Kidney (tissue), 13 donors: ENCODE measurements at regions not wholly inside any gene's neighbourhood (a gene's known extent, or its start where the extent isn't known, plus 50 kb on each side); places are given as distances from the start of the nearest gene placed in this dataset.
A peak's percentile ranks its signal among the peaks of the same experiment; 100 is the strongest.
"Not testable (repeated sequence)": the region's sequence is repeated elsewhere in the genome, so short reads cannot be mapped to it uniquely, and the experiment has no call there.

Experiments used
- DNase-seq, 5 donors: peaks; one replicate each; pipeline ENCODE4 v3.0.0-alpha.2; 2013 to 2020
- FAIRE-seq: peaks from 2 replicates; lab custom pipeline; 2012; peaks lifted over from hg19 to GRCh38; lab: Jason Lieb, UNC
- H3K27ac ChIP-seq, 2 donors: one replicate each; pipeline ENCODE4 v1.7.0; 2013; ENCODE audit warnings: low read depth in 2 of 2, low read length in 2 of 2, inconsistent platforms in 1 of 2
- H3K27me3 ChIP-seq: one replicate; pipeline ENCODE4 v1.7.1; 2013; ENCODE audit warnings: low read length, inconsistent platforms; ENCODE audit not compliant: control insufficient read depth, insufficient read depth
- H3K36me3 ChIP-seq, 3 donors: one replicate each; pipeline versions ENCODE4 v1.7.0 to v1.7.1; 2013; ENCODE audit warnings: low read length in 3 of 3, control low read depth in 1 of 3, inconsistent platforms in 1 of 3; ENCODE audit not compliant: insufficient read depth in 3 of 3, control insufficient read depth in 2 of 3
- H3K4me1 ChIP-seq, 3 donors: one replicate each; pipeline versions ENCODE4 v1.7.0 to v1.7.1; 2013; ENCODE audit warnings: low read length in 3 of 3, inconsistent platforms in 1 of 3, low read depth in 1 of 3; ENCODE audit not compliant: control insufficient read depth in 2 of 3, insufficient read depth in 2 of 3
- H3K4me3 ChIP-seq, 3 donors: one replicate each; pipeline versions ENCODE4 v1.7.0 to v1.8.1; 2013; ENCODE audit warnings: low read length in 3 of 3, control low read depth in 1 of 3, inconsistent platforms in 1 of 3
- H3K9ac ChIP-seq, 3 donors: one replicate each; pipeline versions ENCODE4 v1.7.0 to v1.7.1; 2013; ENCODE audit warnings: low read length in 3 of 3, control low read depth in 1 of 3, inconsistent platforms in 1 of 3
- H3K9me3 ChIP-seq, 3 donors: one replicate each; pipeline versions ENCODE4 v1.7.0 to v1.7.1; 2013; ENCODE audit warnings: low read length in 3 of 3, control low read depth in 1 of 3, inconsistent platforms in 1 of 3; ENCODE audit not compliant: control insufficient read depth in 2 of 3, insufficient read depth in 1 of 3
- intact Hi-C: fragments of 100-400 bp; cut with DNase I; formaldehyde crosslinking; loops from one replicate; pipeline ENCODE4 v1.11.1; 2022
- TF ChIP-seq, protein P1 (sequence below): IDR thresholded peaks from 3 replicates; pipeline ENCODE4 v1.5.1; 2012; ENCODE audit warnings: mild to moderate bottlenecking, moderate library complexity, borderline replicate concordance; ENCODE audit not compliant: insufficient read depth; ENCODE audit errors: extremely low read depth
- donor health status: control.
- donor health status: control.
- donor health status: control.
- donor health status: control.
- donor health status: control.
- donor health status: DM: yes; HTN: yes; CAD: no.
- donor health status: Normal renal cell carcinoma (clear cell type).

- H3K9ac ChIP-seq, H3K27ac ChIP-seq, H3K4me3 ChIP-seq, FAIRE-seq, DNase-seq, H3K27me3 ChIP-seq, H3K36me3 ChIP-seq, H3K4me1 ChIP-seq, H3K9me3 ChIP-seq, intact Hi-C loops: not testable (repeated sequence)
- TF ChIP-seq, protein P1, sequence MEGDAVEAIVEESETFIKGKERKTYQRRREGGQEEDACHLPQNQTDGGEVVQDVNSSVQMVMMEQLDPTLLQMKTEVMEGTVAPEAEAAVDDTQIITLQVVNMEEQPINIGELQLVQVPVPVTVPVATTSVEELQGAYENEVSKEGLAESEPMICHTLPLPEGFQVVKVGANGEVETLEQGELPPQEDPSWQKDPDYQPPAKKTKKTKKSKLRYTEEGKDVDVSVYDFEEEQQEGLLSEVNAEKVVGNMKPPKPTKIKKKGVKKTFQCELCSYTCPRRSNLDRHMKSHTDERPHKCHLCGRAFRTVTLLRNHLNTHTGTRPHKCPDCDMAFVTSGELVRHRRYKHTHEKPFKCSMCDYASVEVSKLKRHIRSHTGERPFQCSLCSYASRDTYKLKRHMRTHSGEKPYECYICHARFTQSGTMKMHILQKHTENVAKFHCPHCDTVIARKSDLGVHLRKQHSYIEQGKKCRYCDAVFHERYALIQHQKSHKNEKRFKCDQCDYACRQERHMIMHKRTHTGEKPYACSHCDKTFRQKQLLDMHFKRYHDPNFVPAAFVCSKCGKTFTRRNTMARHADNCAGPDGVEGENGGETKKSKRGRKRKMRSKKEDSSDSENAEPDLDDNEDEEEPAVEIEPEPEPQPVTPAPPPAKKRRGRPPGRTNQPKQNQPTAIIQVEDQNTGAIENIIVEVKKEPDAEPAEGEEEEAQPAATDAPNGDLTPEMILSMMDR, result peak; percentile 16
Measured at GRCh38 chr16:33844533-33844932, 385.1 kb downstream of the TP53TG3F start.
